ENCODE measurements at regions not wholly inside any gene's neighbourhood (a gene's known extent, or its start where the extent isn't known, plus 50 kb on each side); places are given as distances from the start of the nearest gene placed in this dataset.
"Not testable (repeated sequence)": the region's sequence is repeated elsewhere in the genome, so short reads cannot be mapped to it uniquely, and the experiment has no call there.

DNA sequence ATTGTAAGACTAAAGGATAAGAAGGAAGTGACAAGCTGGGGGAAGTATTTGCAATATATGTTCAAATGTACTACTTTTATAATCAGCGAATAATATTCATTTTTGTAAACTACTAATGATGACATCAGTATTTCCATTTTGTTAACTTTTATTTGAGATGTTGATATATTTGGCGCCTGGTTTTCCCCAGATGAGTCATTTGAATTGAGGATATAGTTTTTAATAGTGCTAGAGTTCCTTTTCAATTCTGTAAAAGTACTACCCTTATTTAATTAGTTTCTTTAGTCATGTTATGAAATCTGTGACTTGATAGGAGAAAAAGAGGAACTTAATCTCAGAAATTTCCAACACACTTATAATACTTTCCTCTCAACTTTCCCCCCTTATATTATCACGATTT, 495.3 kb downstream of the IRS1 start:
- no peaks in the 10 kb centered on the region for H3K36me3 Mint-ChIP-seq
- H3K4me3 Mint-ChIP-seq = no peak overlapping the region
- no peaks in the 10 kb centered on the region for H3K4me1 Mint-ChIP-seq
- ATAC-seq (no peak), DNase-seq (ENCODE audit: low spot score in 2 of 2) (no peak)
- no peaks in the 10 kb centered on the region for H3K9me3 Mint-ChIP-seq
- H3K27ac Mint-ChIP-seq = no peak overlapping the region

DNA sequence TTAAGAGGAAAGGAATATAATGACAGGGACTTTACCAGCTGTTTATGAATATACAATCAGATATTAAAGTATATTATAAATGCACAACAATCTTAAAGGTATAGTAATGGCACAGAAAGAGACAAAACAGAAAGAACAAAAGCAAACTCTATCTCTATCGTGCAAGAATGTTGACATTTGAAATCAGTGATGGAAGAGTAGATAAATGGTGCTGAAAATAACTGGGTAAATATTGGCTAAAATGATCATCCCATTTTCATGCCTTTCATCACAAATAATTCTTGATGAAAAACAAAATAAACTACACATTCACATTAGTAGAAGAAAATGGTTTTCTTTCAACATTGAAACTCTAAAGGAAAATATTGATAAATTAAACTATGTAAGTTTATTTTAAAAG, 495.9 kb downstream of the IRS1 start:
- Mint-ChIP-seq H3K4me1 (no peaks in the 10 kb centered on the region), H3K4me3 (no peak overlapping the region), H3K9me3 (no peaks in the 10 kb centered on the region), H3K36me3 (no peaks in the 10 kb centered on the region), H3K27ac (no peak overlapping the region)
- DNase-seq (ENCODE audit: low spot score in 2 of 2) (no peak), ATAC-seq (no peak)

DNA sequence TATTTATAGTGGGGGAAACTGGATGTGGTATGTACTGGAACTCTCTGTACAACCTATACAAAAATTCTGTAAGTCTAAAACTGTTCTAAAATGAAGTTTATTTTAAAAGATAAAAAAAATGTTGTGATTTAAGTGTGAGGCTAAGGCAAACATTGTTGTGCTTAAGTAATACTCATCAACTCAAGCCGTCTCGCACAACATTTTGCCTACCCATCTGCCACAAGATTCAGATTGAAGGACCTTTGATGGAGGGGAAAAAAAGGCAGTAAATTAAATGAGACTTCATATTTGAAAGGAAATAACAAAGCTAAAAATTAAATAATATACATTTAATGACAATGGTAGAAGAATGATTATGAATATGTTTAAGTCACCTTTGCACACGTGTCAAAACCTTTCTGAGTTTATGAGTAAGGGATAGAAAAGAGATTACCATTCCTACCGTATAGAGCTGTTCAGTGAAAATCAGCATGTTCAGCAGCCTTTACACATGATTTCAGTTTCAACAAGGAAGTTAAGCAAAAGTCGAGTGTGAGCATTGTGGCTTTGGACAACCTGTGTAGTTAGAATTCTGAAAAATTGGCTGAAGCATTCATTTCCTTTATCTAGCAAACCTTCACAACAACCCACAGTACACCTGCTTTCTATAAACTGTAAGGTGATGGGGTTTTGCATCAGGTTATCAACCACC, 499.3 kb downstream of the IRS1 start:
- ATAC-seq = no peak
- Mint-ChIP-seq H3K27ac (no peak overlapping the region), H3K9me3 (no peaks in the 10 kb centered on the region), H3K4me3 (no peak overlapping the region), H3K4me1 (no peaks in the 10 kb centered on the region), H3K36me3 (no peaks in the 10 kb centered on the region)
- no peak for DNase-seq (ENCODE audit: low spot score in 2 of 2)

GRCh38 chr2:226299771-226300170, 499.8 kb downstream of the IRS1 start:
- no peak for DNase-seq (ENCODE audit: low spot score in 2 of 2)
- Mint-ChIP-seq H3K36me3 (no peaks in the 10 kb centered on the region), H3K4me1 (no peaks in the 10 kb centered on the region), H3K27ac (no peak overlapping the region), H3K9me3 (no peaks in the 10 kb centered on the region), H3K4me3 (no peak overlapping the region)
- ATAC-seq = no peak

DNA sequence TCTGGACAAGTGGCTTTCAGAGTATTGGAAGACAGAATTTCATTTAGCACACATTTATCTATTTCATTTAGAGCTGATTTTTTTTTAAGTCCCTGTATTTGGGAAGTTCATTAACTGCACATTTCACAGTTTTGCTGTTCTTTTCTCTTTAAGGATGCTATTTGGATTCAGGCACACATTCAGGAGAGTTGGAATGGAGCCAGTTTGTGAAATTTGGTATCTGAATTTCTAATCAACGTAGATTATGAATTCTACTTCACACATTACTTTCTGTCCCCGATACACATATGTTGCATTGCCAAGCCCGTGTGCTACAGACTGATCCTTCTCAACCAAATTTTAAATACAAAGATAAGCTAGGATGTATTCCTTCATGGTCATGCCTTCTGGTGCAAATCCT, 503.9 kb downstream of the IRS1 start:
- no peaks in the 10 kb centered on the region for H3K4me1 Mint-ChIP-seq
- DNase-seq (ENCODE audit: low spot score in 2 of 2) (no peak), ATAC-seq (no peak)
- H3K4me3 Mint-ChIP-seq = no peak overlapping the region
- H3K27ac Mint-ChIP-seq = no peak overlapping the region
- H3K36me3 Mint-ChIP-seq = no peaks in the 10 kb centered on the region
- H3K9me3 Mint-ChIP-seq = peaks cover 11% of the 10 kb centered on the region

- H3K9me3 Mint-ChIP-seq = peaks cover 11% of the 10 kb centered on the region
- no peak overlapping the region for H3K27ac Mint-ChIP-seq
- no peaks in the 10 kb centered on the region for H3K36me3 Mint-ChIP-seq
- DNase-seq (ENCODE audit: low spot score in 2 of 2) = no peak
- H3K4me1 Mint-ChIP-seq = no peaks in the 10 kb centered on the region
- no peak for ATAC-seq
- no peak overlapping the region for H3K4me3 Mint-ChIP-seq
Observed at GRCh38 chr2:226295123-226295522, 504.5 kb downstream of the IRS1 start.

DNA sequence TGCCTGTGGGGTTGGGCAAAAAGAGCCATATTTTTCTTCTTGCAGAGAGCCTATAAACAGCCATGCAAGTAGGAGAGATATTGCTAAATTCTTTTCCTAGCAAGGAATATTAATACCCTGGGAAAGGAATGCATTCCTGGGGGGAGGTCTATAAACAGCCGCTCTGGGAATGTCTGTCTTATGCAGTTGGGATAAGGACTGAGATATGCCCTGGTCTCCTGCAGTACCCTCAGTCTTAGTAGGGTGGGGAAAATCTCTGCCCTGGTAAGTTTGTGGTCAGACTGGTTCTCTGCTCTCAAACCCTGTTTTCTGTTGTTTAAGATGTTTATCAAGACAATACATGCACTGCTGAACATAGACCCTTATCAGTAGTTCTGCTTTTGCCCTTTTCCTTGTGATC, 508.3 kb downstream of the IRS1 start:
- not testable (repeated sequence) for H3K36me3 Mint-ChIP-seq; H3K4me1 Mint-ChIP-seq; ATAC-seq; DNase-seq (ENCODE audit: low spot score in 2 of 2); H3K4me3 Mint-ChIP-seq; H3K27ac Mint-ChIP-seq
- H3K9me3 Mint-ChIP-seq = peaks cover 14% of the 10 kb centered on the region

- DNase-seq (ENCODE audit: low spot score in 2 of 2) (no peak), ATAC-seq (no peak)
- H3K4me1 Mint-ChIP-seq = no peaks in the 10 kb centered on the region
- no peak overlapping the region for H3K27ac Mint-ChIP-seq
- no peak overlapping the region for H3K4me3 Mint-ChIP-seq
- no peaks in the 10 kb centered on the region for H3K36me3 Mint-ChIP-seq
- H3K9me3 Mint-ChIP-seq = peaks cover 10% of the 10 kb centered on the region
Observed at GRCh38 chr2:226286916-226287315, 512.7 kb downstream of the IRS1 start.

GRCh38 chr2:226283796-226284195, 515.8 kb downstream of the IRS1 start:
- H3K27ac Mint-ChIP-seq = no peak overlapping the region
- DNase-seq (ENCODE audit: low spot score in 2 of 2) (no peak), ATAC-seq (no peak)
- no peaks in the 10 kb centered on the region for H3K36me3 Mint-ChIP-seq
- no peaks in the 10 kb centered on the region for H3K9me3 Mint-ChIP-seq
- H3K4me3 Mint-ChIP-seq = no peak overlapping the region
- no peaks in the 10 kb centered on the region for H3K4me1 Mint-ChIP-seq

DNA sequence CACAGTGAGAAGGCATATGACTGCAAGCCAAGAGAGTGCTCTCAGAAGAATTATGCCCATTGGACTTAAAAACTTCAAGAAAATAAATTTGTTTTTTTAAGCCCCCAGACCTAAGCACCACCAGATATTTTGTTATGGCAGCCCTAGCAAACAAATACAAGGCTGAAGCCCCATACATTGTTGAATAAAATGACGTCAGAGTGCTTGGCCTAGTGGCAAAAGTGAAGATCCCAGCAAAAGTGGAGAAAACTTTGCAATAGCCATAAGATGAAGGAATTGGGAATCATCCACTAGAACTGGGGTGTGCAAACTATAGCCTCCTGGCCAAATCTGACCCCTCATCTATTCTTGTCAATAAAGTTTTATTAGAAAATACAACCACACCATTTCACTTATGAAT, 517.5 kb downstream of the IRS1 start:
- no peaks in the 10 kb centered on the region for H3K4me1 Mint-ChIP-seq
- no peak overlapping the region for H3K27ac Mint-ChIP-seq
- DNase-seq (ENCODE audit: low spot score in 2 of 2) = no peak
- H3K9me3 Mint-ChIP-seq = no peaks in the 10 kb centered on the region
- H3K4me3 Mint-ChIP-seq = no peak overlapping the region
- ATAC-seq = no peak
- no peaks in the 10 kb centered on the region for H3K36me3 Mint-ChIP-seq

GRCh38 chr2:226280136-226280535, 519.5 kb downstream of the IRS1 start:
- ATAC-seq; H3K4me3 Mint-ChIP-seq; H3K27ac Mint-ChIP-seq; H3K36me3 Mint-ChIP-seq; DNase-seq (ENCODE audit: low spot score in 2 of 2); H3K4me1 Mint-ChIP-seq; H3K9me3 Mint-ChIP-seq: not testable (repeated sequence)

- Mint-ChIP-seq H3K36me3 (no peaks in the 10 kb centered on the region), H3K4me1 (no peaks in the 10 kb centered on the region), H3K27ac (no peak overlapping the region), H3K9me3 (no peaks in the 10 kb centered on the region), H3K4me3 (no peak overlapping the region)
- no peak for ATAC-seq
- no peak for DNase-seq (ENCODE audit: low spot score in 2 of 2)
Observed at GRCh38 chr2:226275215-226275614, 524.4 kb downstream of the IRS1 start.

- H3K27ac Mint-ChIP-seq = no peak overlapping the region
- no peak for ATAC-seq
- no peaks in the 10 kb centered on the region for H3K4me1 Mint-ChIP-seq
- no peak overlapping the region for H3K4me3 Mint-ChIP-seq
- no peak for DNase-seq (ENCODE audit: low spot score in 2 of 2)
- H3K36me3 Mint-ChIP-seq = no peaks in the 10 kb centered on the region
- H3K9me3 Mint-ChIP-seq = no peaks in the 10 kb centered on the region
Observed at GRCh38 chr2:226274143-226274542, 525.5 kb downstream of the IRS1 start.

GRCh38 chr2:226273440-226273839, 526.2 kb downstream of the IRS1 start:
- no peak for DNase-seq (ENCODE audit: low spot score in 2 of 2)
- H3K4me3 Mint-ChIP-seq = no peak overlapping the region
- no peaks in the 10 kb centered on the region for H3K9me3 Mint-ChIP-seq
- no peaks in the 10 kb centered on the region for H3K4me1 Mint-ChIP-seq
- no peak overlapping the region for H3K27ac Mint-ChIP-seq
- no peak for ATAC-seq
- no peaks in the 10 kb centered on the region for H3K36me3 Mint-ChIP-seq

DNA sequence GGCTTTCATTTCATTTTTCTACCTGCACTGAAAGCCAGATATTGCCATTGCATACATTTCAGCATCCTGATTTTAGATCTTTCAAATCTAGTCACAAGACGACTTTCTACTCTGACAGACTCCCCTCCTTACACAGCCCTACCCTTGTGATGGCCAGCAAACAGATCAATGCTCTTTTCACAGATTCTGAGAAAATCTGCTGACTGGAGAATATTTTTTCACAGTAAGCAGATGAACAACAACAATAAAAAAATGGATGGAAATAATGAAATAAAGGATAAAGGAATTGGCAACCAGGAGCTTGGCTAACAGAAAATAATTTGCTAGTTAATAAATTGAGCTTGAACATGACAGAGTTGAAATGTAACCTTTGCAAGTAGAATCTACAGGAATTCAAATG, 527.2 kb downstream of the IRS1 start:
- no peak overlapping the region for H3K27ac Mint-ChIP-seq
- DNase-seq (ENCODE audit: low spot score in 2 of 2) = no peak
- no peak overlapping the region for H3K4me3 Mint-ChIP-seq
- H3K9me3 Mint-ChIP-seq = no peaks in the 10 kb centered on the region
- H3K4me1 Mint-ChIP-seq = no peaks in the 10 kb centered on the region
- H3K36me3 Mint-ChIP-seq = no peaks in the 10 kb centered on the region
- ATAC-seq = no peak

DNA sequence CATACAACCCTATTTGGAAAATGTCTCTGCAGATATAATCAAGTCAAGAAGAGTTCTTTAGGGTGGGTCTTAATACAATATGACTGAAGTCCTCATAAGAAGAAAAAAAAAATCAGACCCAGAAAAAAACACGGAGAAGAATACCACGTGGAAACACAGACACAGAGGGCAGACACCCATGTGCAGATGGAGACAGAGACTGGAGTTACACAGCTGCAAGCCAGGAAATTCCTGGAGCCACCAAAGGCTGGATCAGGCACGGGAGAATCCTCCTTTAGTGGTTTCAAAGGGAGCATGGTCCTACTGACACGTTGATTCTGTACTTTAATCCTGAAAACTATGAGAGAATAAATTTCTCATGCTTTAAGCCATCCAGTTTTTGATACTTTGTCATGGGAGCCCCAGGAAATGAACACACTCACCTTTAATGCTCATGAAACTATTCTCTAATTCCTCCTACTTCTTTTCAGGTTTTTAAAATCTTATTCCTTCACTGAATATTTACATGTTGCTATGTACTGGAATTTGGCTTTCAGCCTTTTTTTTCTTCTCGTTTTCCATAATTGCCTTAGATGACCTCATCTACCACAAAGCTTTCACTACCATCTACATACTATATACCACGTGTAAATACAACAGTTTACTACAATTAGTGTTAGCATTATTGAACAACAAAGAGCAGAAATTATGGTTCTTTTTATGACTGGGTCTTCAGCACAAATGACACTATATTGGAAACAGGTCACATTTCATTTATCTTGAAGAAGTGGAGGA, 529.1 kb downstream of the IRS1 start:
- no peak overlapping the region for H3K4me3 Mint-ChIP-seq
- H3K4me1 Mint-ChIP-seq = no peaks in the 10 kb centered on the region
- no peaks in the 10 kb centered on the region for H3K9me3 Mint-ChIP-seq
- ATAC-seq (no peak), DNase-seq (ENCODE audit: low spot score in 2 of 2) (no peak)
- no peaks in the 10 kb centered on the region for H3K36me3 Mint-ChIP-seq
- H3K27ac Mint-ChIP-seq = no peak overlapping the region
